Liver (tissue), 7 donors: ENCODE measurements at regions not wholly inside any gene's neighbourhood (a gene's known extent, or its start where the extent isn't known, plus 50 kb on each side); places are given as distances from the start of the nearest gene placed in this dataset.

Experiments
- DNase-seq: peaks from one replicate; pipeline ENCODE4 v3.0.0-alpha.2; 2017; ENCODE audit warnings: low spot score
- H3K27ac ChIP-seq, 2 donors: one replicate each; pipeline ENCODE4 v1.7.0; 2013; ENCODE audit warnings: inconsistent platforms in 2 of 2, low read length in 2 of 2, control low read depth in 1 of 2, low read depth in 1 of 2, mild to moderate bottlenecking in 1 of 2
- H3K27me3 ChIP-seq, 4 donors: one replicate each; pipeline versions ENCODE4 v1.6.1 to v1.7.0; 2013; ENCODE audit warnings: low read length in 3 of 4, inconsistent platforms in 1 of 4, mild to moderate bottlenecking in 1 of 4, moderate library complexity in 1 of 4; ENCODE audit not compliant: control insufficient read depth in 4 of 4, insufficient read depth in 4 of 4
- H3K36me3 ChIP-seq, 4 donors: one replicate each; pipeline versions ENCODE4 v1.6.1 to v1.7.0; 2013; ENCODE audit warnings: low read length in 3 of 4, mild to moderate bottlenecking in 3 of 4, low read depth in 1 of 4, moderate library complexity in 1 of 4; ENCODE audit not compliant: control insufficient read depth in 4 of 4, insufficient read depth in 3 of 4
- H3K4me1 ChIP-seq, 4 donors: one replicate each; pipeline versions ENCODE4 v1.6.1 to v1.7.0; 2013; ENCODE audit warnings: low read length in 3 of 4, mild to moderate bottlenecking in 3 of 4, moderate library complexity in 1 of 4; ENCODE audit not compliant: control insufficient read depth in 4 of 4, insufficient read depth in 4 of 4
- H3K4me3 ChIP-seq, 3 donors: one replicate each; pipeline versions ENCODE4 v1.6.1 to v1.7.0; 2013; ENCODE audit warnings: low read length in 3 of 3, control low read depth in 1 of 3, low read depth in 1 of 3, mild to moderate bottlenecking in 1 of 3
- H3K9ac ChIP-seq, 2 donors: one replicate each; pipeline ENCODE4 v1.7.0; 2013; ENCODE audit warnings: low read length in 2 of 2, mild to moderate bottlenecking in 2 of 2, moderate library complexity in 2 of 2, control low read depth in 1 of 2, low read depth in 1 of 2
- H3K9me3 ChIP-seq, 4 donors: one replicate each; pipeline versions ENCODE4 v1.6.1 to v1.7.0; 2013; ENCODE audit warnings: low read length in 3 of 4; ENCODE audit not compliant: control insufficient read depth in 4 of 4
- ATF3 ChIP-seq: IDR thresholded peaks from 2 replicates; pipeline ENCODE4 v1.6.1; 2016; ENCODE audit warnings: antibody characterized with exemption
- EGR1 ChIP-seq, 2 donors: IDR thresholded peaks; 2 replicates each; pipeline ENCODE4 v1.6.1; 2016 to 2018; ENCODE audit warnings: antibody characterized with exemption in 2 of 2, low read depth in 2 of 2
- FOXA1 ChIP-seq: IDR thresholded peaks from 2 replicates; pipeline ENCODE4 v1.6.1; 2016; ENCODE audit warnings: antibody characterized with exemption
- GABPA ChIP-seq, 2 donors: IDR thresholded peaks in 1 of 2; conservative IDR thresholded peaks in 1 of 2; 2 replicates each; pipeline ENCODE4 v1.6.1; 2016; ENCODE audit warnings: antibody characterized with exemption in 2 of 2, mild to moderate bottlenecking in 1 of 2, moderate library complexity in 1 of 2
- HNF4A ChIP-seq, 2 donors: conservative IDR thresholded peaks; 2 replicates each; pipeline ENCODE4 v1.6.1; 2016; ENCODE audit warnings: antibody characterized with exemption in 2 of 2, mild to moderate bottlenecking in 2 of 2
- MAX ChIP-seq: IDR thresholded peaks from 2 replicates; pipeline ENCODE4 v1.6.1; 2016; ENCODE audit warnings: antibody characterized with exemption
- NR2F2 ChIP-seq: IDR thresholded peaks from 2 replicates; pipeline ENCODE4 v1.6.1; 2016; ENCODE audit warnings: antibody characterized with exemption
- RAD21 ChIP-seq, 2 donors: IDR thresholded peaks; 2 replicates each; pipeline ENCODE4 v1.6.1; 2016; ENCODE audit warnings: antibody characterized with exemption in 2 of 2, mild to moderate bottlenecking in 2 of 2
- RXRA ChIP-seq, 2 donors: IDR thresholded peaks; 2 replicates each; pipeline ENCODE4 v1.6.1; 2017 to 2018; ENCODE audit warnings: antibody characterized with exemption in 2 of 2, mild to moderate bottlenecking in 1 of 2
- SP1 ChIP-seq: IDR thresholded peaks from 2 replicates; pipeline ENCODE4 v1.6.1; 2018; ENCODE audit warnings: antibody characterized with exemption, mild to moderate bottlenecking
- TAF1 ChIP-seq: conservative IDR thresholded peaks from 2 replicates; pipeline ENCODE4 v1.6.1; 2016; ENCODE audit warnings: antibody characterized with exemption, mild to moderate bottlenecking
- WGBS: extraction: QIAGEN DNeasy Blood & Tissue Kit; methylation state at CpG from one replicate; pipeline ENCODE4 v1.1.7; 2013; 5-methylcytosine and 5-hydroxymethylcytosine counted together
- TF ChIP-seq, protein P1 (sequence below): IDR thresholded peaks from 2 replicates; pipeline ENCODE4 v1.6.1; 2016; ENCODE audit warnings: antibody characterized with exemption
- TF ChIP-seq, protein P2 (sequence below): IDR thresholded peaks from 2 replicates; pipeline ENCODE4 v1.6.1; 2016; ENCODE audit warnings: antibody characterized with exemption, mild to moderate bottlenecking
- donor health status: healthy.
- donor health status: healthy.
- donor health status: healthy.
- donor health status: healthy.

- no peaks in the 10 kb centered on the region for H3K4me1 ChIP-seq
- no peak for DNase-seq
- WGBS: 56% methylated on average over 14 of the region's 14 CpGs
- H3K36me3 ChIP-seq: no peaks in the 10 kb centered on the region
- no peak overlapping the region for H3K4me3 ChIP-seq
- H3K9me3 ChIP-seq: peaks cover 0 to 3% (median 0%) of the 10 kb centered on the region in 4 donors
- peaks cover 0 to 4% (median 0%) of the 10 kb centered on the region in 4 donors for H3K27me3 ChIP-seq
- TF ChIP-seq GABPA (IDR thresholded peaks at IDR 0.05 in 1 of 2, conservative IDR thresholded peaks at IDR 0.05 in 1 of 2): no peak
- no peak overlapping the region for H3K27ac ChIP-seq
- no peak overlapping the region for H3K9ac ChIP-seq
Observed at GRCh38 chr2:121903037-121903689, 147.7 kb downstream of the TSN start.

GRCh38 chr2:121904656-121905055 lies 149.2 kb downstream of the TSN start:
- H3K9me3 ChIP-seq: peaks cover 0 to 3% (median 0%) of the 10 kb centered on the region in 4 donors
- H3K36me3 ChIP-seq: no peaks in the 10 kb centered on the region
- TF ChIP-seq RXRA (IDR thresholded peaks at IDR 0.05): no peak
- TF ChIP-seq NR2F2: no peak
- TF ChIP-seq, protein P1, sequence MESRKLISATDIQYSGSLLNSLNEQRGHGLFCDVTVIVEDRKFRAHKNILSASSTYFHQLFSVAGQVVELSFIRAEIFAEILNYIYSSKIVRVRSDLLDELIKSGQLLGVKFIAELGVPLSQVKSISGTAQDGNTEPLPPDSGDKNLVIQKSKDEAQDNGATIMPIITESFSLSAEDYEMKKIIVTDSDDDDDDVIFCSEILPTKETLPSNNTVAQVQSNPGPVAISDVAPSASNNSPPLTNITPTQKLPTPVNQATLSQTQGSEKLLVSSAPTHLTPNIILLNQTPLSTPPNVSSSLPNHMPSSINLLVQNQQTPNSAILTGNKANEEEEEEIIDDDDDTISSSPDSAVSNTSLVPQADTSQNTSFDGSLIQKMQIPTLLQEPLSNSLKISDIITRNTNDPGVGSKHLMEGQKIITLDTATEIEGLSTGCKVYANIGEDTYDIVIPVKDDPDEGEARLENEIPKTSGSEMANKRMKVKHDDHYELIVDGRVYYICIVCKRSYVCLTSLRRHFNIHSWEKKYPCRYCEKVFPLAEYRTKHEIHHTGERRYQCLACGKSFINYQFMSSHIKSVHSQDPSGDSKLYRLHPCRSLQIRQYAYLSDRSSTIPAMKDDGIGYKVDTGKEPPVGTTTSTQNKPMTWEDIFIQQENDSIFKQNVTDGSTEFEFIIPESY: no peak
- no peak for TF ChIP-seq GABPA (IDR thresholded peaks at IDR 0.05 in 1 of 2, conservative IDR thresholded peaks at IDR 0.05 in 1 of 2)
- H3K4me1 ChIP-seq: no peaks in the 10 kb centered on the region
- DNase-seq: no peak
- H3K4me3 ChIP-seq: no peak overlapping the region
- WGBS: 91% methylated on average over 2 of the region's 2 CpGs
- no peak overlapping the region for H3K9ac ChIP-seq
- peaks cover 0 to 5% (median 0%) of the 10 kb centered on the region in 4 donors for H3K27me3 ChIP-seq
- H3K27ac ChIP-seq: no peak overlapping the region

- 84% methylated on average over 7 of the region's 7 CpGs for WGBS
- DNase-seq: no peak
Observed at GRCh38 chr2:121905201-121905600, 149.8 kb downstream of the TSN start.

GRCh38 chr2:121906170-121906569 lies 150.7 kb downstream of the TSN start:
- H3K9ac ChIP-seq: no peak overlapping the region
- no peak for DNase-seq
- no peaks in the 10 kb centered on the region for H3K36me3 ChIP-seq
- H3K9me3 ChIP-seq: peaks cover 0 to 3% (median 0%) of the 10 kb centered on the region in 4 donors
- H3K4me1 ChIP-seq: no peaks in the 10 kb centered on the region
- peaks cover 0 to 5% (median 0%) of the 10 kb centered on the region in 4 donors for H3K27me3 ChIP-seq
- no peak overlapping the region for H3K27ac ChIP-seq
- WGBS: 81% methylated on average over 11 of the region's 11 CpGs
- no peak overlapping the region for H3K4me3 ChIP-seq
- TF ChIP-seq TAF1 (no peak), RAD21 (IDR thresholded peaks at IDR 0.05) (no peak), SP1 (no peak), ATF3 (no peak)
- TF ChIP-seq, protein P1: no peak
- TF ChIP-seq, protein P2, sequence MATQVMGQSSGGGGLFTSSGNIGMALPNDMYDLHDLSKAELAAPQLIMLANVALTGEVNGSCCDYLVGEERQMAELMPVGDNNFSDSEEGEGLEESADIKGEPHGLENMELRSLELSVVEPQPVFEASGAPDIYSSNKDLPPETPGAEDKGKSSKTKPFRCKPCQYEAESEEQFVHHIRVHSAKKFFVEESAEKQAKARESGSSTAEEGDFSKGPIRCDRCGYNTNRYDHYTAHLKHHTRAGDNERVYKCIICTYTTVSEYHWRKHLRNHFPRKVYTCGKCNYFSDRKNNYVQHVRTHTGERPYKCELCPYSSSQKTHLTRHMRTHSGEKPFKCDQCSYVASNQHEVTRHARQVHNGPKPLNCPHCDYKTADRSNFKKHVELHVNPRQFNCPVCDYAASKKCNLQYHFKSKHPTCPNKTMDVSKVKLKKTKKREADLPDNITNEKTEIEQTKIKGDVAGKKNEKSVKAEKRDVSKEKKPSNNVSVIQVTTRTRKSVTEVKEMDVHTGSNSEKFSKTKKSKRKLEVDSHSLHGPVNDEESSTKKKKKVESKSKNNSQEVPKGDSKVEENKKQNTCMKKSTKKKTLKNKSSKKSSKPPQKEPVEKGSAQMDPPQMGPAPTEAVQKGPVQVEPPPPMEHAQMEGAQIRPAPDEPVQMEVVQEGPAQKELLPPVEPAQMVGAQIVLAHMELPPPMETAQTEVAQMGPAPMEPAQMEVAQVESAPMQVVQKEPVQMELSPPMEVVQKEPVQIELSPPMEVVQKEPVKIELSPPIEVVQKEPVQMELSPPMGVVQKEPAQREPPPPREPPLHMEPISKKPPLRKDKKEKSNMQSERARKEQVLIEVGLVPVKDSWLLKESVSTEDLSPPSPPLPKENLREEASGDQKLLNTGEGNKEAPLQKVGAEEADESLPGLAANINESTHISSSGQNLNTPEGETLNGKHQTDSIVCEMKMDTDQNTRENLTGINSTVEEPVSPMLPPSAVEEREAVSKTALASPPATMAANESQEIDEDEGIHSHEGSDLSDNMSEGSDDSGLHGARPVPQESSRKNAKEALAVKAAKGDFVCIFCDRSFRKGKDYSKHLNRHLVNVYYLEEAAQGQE: no peak

More at GRCh38 chr2:121905201-121905600, 149.8 kb downstream of the TSN start:
- no peak overlapping the region for H3K27ac ChIP-seq
- peaks cover 0 to 5% (median 0%) of the 10 kb centered on the region in 4 donors for H3K27me3 ChIP-seq
- H3K36me3 ChIP-seq: no peaks in the 10 kb centered on the region
- TF ChIP-seq ATF3: no peak
- TF ChIP-seq FOXA1: no peak
- TF ChIP-seq HNF4A (conservative IDR thresholded peaks at IDR 0.05): no peak
- no peak for TF ChIP-seq MAX
- TF ChIP-seq EGR1 (IDR thresholded peaks at IDR 0.05; ENCODE audit: low read depth in 2 of 2): no peak
- TF ChIP-seq TAF1: no peak
- TF ChIP-seq RXRA (IDR thresholded peaks at IDR 0.05): no peak
- no peak for TF ChIP-seq SP1
- H3K9me3 ChIP-seq: peaks cover 0 to 3% (median 0%) of the 10 kb centered on the region in 4 donors
- H3K4me3 ChIP-seq: no peak overlapping the region
- H3K9ac ChIP-seq: no peak overlapping the region
- H3K4me1 ChIP-seq: no peaks in the 10 kb centered on the region
